Gastrocnemius medialis (tissue), 4 donors: ENCODE measurements at regions not wholly inside any gene's neighbourhood (a gene's known extent, or its start where the extent isn't known, plus 50 kb on each side); places are given as distances from the start of the nearest gene placed in this dataset.
"Not testable (repeated sequence)": the region's sequence is repeated elsewhere in the genome, so short reads cannot be mapped to it uniquely, and the experiment has no call there.

Source experiments
- ATAC-seq, 2 donors: fragments of 150-250 bp; one replicate each; pipeline ENCODE4 v1.9.1; 2016
- DNase-seq, 2 donors: peaks; one replicate each; pipeline ENCODE4 v3.0.0-alpha.2; 2019
- H3K27ac ChIP-seq, 4 donors: fragments of 200-600 bp; sonication (generic); 1 replicate in 1 of 4; 2 replicates in 3 of 4; pipeline ENCODE4 v1.5.1; 2016 to 2018; ENCODE audit warnings: mild to moderate bottlenecking in 2 of 4, moderate library complexity in 1 of 4
- H3K27me3 ChIP-seq, 3 donors: fragments of 200-600 bp; sonication (generic) in 2 of 3; 1 replicate in 1 of 3; 2 replicates in 2 of 3; pipeline versions ENCODE4 v1.5.1 to v1.6.0; 2016 to 2019; ENCODE audit warnings: mild to moderate bottlenecking in 1 of 3, moderate library complexity in 1 of 3
- H3K36me3 ChIP-seq, 2 donors: fragments of 200-600 bp; sonication (generic) in 1 of 2; one replicate each; pipeline ENCODE4 v1.5.1; 2017 to 2018
- H3K4me1 ChIP-seq, 2 donors: fragments of 200-600 bp; sonication (generic) in 1 of 2; one replicate each; pipeline ENCODE4 v1.5.1; 2016 to 2017; ENCODE audit warnings: mild to moderate bottlenecking in 2 of 2
- H3K4me3 ChIP-seq, 4 donors: fragments of 200-600 bp; sonication (generic) in 3 of 4; 1 replicate in 1 of 4; 2 replicates in 3 of 4; pipeline ENCODE4 v1.5.1; 2016 to 2019; ENCODE audit warnings: mild to moderate bottlenecking in 2 of 4
- H3K9me3 ChIP-seq, 3 donors: fragments of 200-600 bp; sonication (generic) in 2 of 3; 1 replicate in 1 of 3; 2 replicates in 2 of 3; pipeline ENCODE4 v1.5.1; 2016 to 2019
- POLR2A ChIP-seq, 2 donors: fragments of 450-650 bp; IDR thresholded peaks; one replicate each; pipeline ENCODE4 v1.6.1; 2017; ENCODE audit warnings: antibody characterized with exemption in 2 of 2, mild to moderate bottlenecking in 2 of 2, moderate library complexity in 2 of 2
- in situ Hi-C, 4 donors: fragments of 200-750 bp; cut with MboI; loops; one replicate each; pipeline versions ENCODE4 v1.15.0 to v1.8.0; 2017; ENCODE audit warnings: low sequenced_read_pairs in 4 of 4
- intact Hi-C: fragments of 100-400 bp; cut with DNase I; formaldehyde crosslinking; loops from one replicate; pipeline ENCODE4 v1.15.1; 2023; ENCODE audit warnings: low total_unique reads

DNA sequence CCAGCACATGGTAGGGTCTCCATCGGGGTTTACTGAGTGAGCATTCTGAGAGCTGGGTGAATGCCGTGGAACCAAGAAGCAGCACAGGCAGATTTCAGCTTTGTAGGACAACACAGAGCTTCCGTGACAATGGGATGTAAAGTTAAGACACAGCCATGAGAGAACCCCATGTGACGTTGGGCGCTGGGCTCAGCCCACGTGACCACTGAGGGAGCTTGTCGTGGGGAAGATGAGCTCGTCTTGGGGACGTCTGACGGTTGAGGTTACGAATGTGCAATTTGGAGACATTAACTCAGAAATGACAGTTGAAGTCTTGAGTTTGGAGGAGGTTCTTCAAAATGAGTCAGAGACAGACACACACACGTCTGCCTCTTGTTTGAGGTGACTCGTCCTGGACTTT lies 51.5 kb upstream of the MUC20 start:
- intact Hi-C loops, H3K9me3 ChIP-seq, H3K4me1 ChIP-seq, H3K27ac ChIP-seq, H3K4me3 ChIP-seq, in situ Hi-C loops, H3K27me3 ChIP-seq, ATAC-seq, DNase-seq: not testable (repeated sequence)
- peaks cover 2 to 22% of the 10 kb centered on the region in 2 donors for H3K36me3 ChIP-seq

DNA sequence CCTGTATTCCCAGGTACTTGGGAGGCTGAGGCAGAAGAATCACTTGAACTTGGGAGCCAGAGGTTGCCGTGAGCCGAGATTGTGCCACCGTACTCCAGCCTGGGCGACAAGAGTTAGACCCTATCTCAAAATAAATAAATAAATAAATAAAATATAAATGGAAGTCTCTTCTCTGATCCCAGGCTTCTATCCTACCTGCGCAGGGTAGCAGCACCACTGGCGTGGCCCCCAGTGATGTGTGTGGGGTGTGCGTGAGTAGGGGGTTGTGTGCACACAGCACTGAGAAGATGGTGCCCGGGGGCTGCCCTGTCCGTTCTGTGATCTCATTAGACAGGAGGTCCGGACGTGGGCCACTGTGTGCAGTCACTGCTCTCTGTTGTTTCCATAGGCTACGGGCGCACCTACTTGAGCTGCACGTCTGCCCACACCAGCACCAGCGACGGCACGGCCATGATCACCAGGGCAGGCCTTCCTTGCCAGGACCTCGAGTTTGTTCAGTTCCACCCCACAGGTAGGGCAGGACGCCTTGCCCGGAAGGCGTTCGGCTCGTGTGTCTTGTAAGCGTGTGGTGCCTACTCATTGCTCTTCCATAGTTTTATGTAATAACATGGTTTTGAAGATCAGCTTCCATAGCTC lies 52.5 kb upstream of the MUC20 start:
- in situ Hi-C loops, DNase-seq, H3K4me3 ChIP-seq, H3K27ac ChIP-seq, H3K9me3 ChIP-seq, H3K27me3 ChIP-seq, ATAC-seq, intact Hi-C loops, H3K4me1 ChIP-seq: not testable (repeated sequence)
- H3K36me3 ChIP-seq: peaks cover 2 to 15% of the 10 kb centered on the region in 2 donors

- H3K4me3 ChIP-seq, H3K36me3 ChIP-seq, intact Hi-C loops, ATAC-seq, H3K4me1 ChIP-seq, H3K9me3 ChIP-seq, in situ Hi-C loops, H3K27ac ChIP-seq, DNase-seq, H3K27me3 ChIP-seq: not testable (repeated sequence)
Observed at GRCh38 chr3:195665311-195665710, 55.5 kb upstream of the MUC20 start.

DNA sequence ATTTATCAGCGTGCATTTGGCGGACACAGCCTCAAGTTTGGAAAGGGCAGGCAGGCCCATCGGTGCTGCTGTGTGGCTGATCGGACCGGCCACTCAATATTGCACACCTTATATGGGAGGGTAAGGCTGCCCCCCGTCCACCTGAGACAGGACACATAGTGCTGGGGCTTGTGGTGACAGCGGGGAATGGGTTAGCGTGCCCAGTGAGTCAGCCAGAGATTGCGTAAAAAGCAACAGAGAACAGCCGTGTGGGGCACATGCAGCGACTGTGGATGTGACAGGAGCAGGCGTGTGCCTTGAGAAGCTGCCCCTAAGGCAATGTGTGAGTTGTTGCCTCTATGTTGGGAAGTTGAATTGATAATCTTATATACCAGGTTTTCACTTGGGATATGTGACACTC lies 56.6 kb upstream of the MUC20 start:
- H3K9me3 ChIP-seq, H3K4me1 ChIP-seq, intact Hi-C loops, H3K36me3 ChIP-seq, H3K27ac ChIP-seq, in situ Hi-C loops, H3K4me3 ChIP-seq, H3K27me3 ChIP-seq, DNase-seq: not testable (repeated sequence)
- ATAC-seq: peak in 1 of 2 donors; percentile 63

DNA sequence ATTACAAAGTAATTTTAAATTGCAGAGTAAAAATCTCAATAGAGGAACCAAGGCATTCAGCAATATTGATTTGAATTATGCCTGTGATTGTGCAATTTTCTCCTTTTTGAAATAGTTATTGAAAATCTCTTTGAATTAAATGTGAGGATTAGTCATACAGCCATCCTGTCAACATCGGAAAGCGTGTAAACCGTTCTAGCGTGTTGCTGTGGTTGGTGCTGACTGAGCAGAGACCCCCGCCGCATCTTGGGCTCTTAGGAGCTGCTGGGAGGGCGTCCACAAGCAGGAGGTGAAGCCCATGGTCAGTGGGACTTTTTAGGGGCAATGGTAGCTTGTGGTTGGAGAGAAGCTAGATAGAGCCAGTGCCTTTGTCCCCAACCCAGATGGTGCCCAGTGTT lies 61.6 kb upstream of the MUC20 start:
- ATAC-seq: not testable (repeated sequence)

GRCh38 chr3:195658381-195659135 lies 62.2 kb upstream of the MUC20 start:
- DNase-seq, H3K36me3 ChIP-seq, H3K9me3 ChIP-seq, H3K27me3 ChIP-seq, in situ Hi-C loops, intact Hi-C loops: not testable (repeated sequence)
- H3K27ac ChIP-seq: peak overlapping the region; percentile 82 to 89 (median 86)
- peaks cover 7 to 10% of the 10 kb centered on the region in 2 donors for H3K4me1 ChIP-seq
- H3K4me3 ChIP-seq: peak overlapping the region; percentile 34 to 80 (median 72)
- peak; percentile 71 for ATAC-seq

More for the DNA sequence above, 61.6 kb upstream of the MUC20 start:
- peak overlapping the region; percentile 24 to 80 (median 51) for H3K4me3 ChIP-seq
- H3K27me3 ChIP-seq, intact Hi-C loops, DNase-seq, in situ Hi-C loops, H3K36me3 ChIP-seq, H3K9me3 ChIP-seq: not testable (repeated sequence)
- peak overlapping the region in 2 of 4 donors; percentile 46 to 55 for H3K27ac ChIP-seq
- peaks cover 7 to 10% of the 10 kb centered on the region in 2 donors for H3K4me1 ChIP-seq

DNA sequence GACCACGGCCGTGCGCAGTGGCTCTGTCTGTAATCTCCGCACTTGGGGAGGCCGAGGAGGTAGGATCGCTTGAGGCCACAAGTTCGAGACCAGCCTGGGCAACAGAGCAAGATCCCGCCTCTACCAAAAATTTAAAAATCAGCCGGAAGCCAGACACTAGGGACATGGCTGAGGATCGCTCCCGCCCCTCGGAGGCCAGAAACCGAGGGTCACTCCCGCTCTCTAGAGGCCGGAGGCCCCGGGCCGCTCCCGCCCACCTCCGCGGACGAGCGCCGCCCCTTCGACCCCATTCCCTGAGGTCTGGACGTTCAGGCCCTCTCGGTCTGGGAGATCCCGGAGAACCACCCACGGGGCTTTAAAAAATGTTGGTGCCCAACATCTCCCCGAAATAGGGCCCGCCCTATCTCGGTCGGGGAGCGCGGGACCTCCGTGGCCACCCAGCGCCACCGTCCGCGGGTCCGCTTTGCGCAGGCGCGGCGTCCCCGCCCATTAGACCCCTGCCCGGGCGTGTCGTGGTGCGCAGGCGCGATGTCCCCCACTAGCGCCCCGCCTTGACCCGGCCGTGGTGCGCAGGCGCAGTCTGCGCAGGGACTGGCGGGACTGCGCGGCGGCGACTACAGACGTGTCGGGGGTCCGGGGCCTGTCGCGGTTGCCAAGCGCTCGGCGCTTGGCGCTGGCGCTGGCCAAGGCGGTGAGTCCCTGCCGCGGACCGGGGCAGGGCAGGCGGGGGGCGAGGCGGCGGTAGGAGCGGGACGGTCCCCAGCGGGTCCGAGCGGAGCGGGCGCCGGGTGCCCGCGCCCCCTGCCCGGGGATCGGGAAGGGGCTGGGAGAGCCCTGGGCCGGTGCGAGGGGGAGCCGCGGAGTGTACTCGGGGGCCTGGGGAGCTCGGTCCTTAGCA lies 63.1 kb upstream of the MUC20 start:
- H3K4me1 ChIP-seq: peaks cover 7 to 10% of the 10 kb centered on the region in 2 donors
- H3K9me3 ChIP-seq, H3K36me3 ChIP-seq, H3K27me3 ChIP-seq, in situ Hi-C loops, intact Hi-C loops: not testable (repeated sequence)
- ATAC-seq (peak; percentile 93 to 97), DNase-seq (peak; percentile 84 to 91)
- H3K27ac ChIP-seq: peak overlapping the region; percentile 82 to 89 (median 86)
- peak in 1 of 2 donors; percentile 89 for TF ChIP-seq POLR2A (IDR thresholded peaks at IDR 0.05)
- peak overlapping the region; percentile 65 to 80 (median 72) for H3K4me3 ChIP-seq

DNA sequence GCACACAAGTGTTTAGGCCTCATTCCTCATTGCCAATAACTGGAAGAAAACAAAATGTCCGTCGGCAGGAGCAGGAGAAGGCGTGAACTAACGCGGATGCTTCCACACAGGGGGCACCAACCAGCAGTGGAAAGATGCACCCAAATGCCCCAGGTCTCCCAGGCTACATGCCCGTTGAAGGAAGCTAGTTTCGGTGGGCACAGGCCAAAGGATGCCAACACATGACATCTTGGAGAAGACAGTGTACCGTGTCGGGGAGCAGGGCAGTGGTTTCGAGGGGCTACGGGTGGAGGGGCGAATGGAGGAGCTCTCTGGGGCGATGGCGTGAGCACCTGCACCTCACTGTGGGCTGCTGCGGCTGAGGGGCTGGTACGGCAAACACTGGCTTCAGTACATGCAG lies 64.7 kb upstream of the MUC20 start:
- H3K36me3 ChIP-seq, in situ Hi-C loops, ATAC-seq, DNase-seq, intact Hi-C loops, H3K9me3 ChIP-seq, H3K27ac ChIP-seq, H3K4me3 ChIP-seq, H3K27me3 ChIP-seq: not testable (repeated sequence)
- peaks cover 7 to 10% of the 10 kb centered on the region in 2 donors for H3K4me1 ChIP-seq

DNA sequence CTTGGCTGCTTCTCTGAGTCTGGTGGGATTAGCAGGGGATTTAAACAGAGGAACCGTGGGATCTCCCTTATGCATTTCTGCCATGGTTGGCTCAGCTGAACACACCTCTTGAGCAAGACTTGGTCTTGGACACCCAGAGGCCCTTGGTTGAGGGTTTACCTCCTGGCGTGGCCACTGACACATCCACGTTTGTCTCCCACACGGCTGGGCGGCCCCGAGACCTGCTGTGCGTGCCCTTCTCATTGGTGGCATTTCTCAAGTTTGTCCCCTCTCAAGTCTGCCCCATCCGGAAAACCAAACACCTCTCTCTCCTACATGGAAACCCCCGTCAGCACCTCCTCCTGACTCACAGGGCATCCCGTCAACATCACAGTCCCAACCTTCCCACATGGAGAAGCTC lies 66.0 kb upstream of the MUC20 start:
- intact Hi-C loops, H3K36me3 ChIP-seq, DNase-seq, H3K27me3 ChIP-seq, H3K9me3 ChIP-seq, H3K27ac ChIP-seq, H3K4me3 ChIP-seq, ATAC-seq, in situ Hi-C loops: not testable (repeated sequence)
- H3K4me1 ChIP-seq: peaks cover 7 to 10% of the 10 kb centered on the region in 2 donors

DNA sequence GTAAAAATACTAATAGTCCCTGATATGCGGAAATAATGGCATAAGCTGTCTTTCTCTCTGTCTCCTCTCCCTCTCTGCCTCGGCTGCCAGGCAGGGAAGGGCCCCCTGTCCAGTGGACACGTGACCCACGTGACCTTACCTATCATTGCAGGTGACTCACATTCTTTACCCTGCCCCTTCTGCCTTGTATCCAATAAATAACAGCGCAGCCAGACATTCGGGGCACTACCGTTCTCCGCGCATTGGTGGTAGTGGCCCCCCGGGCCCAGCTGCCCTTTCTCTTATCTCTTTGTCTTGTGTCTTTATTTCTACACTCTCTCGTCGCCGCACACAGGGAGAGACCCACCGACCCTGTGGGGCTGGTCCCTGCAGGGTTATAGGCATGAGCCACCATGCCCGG lies 66.6 kb upstream of the MUC20 start:
- H3K4me3 ChIP-seq, intact Hi-C loops, ATAC-seq, DNase-seq, H3K9me3 ChIP-seq, H3K27ac ChIP-seq, H3K36me3 ChIP-seq, H3K27me3 ChIP-seq, in situ Hi-C loops, H3K4me1 ChIP-seq: not testable (repeated sequence)
